DOHH2 (cell line): ENCODE measurements at regions not wholly inside any gene's neighbourhood (a gene's known extent, or its start where the extent isn't known, plus 50 kb on each side); places are given as distances from the start of the nearest gene placed in this dataset.

Experiments used
- CTCF ChIP-seq: fragments of 200-600 bp; sonication (generic); IDR thresholded peaks from one replicate; pipeline ENCODE4 v1.5.1; 2014; ENCODE audit warnings: antibody characterized with exemption, mild to moderate bottlenecking, low read depth, low read length; ENCODE audit not compliant: poor library complexity, severe bottlenecking
- EZH2phosphoT487 ChIP-seq: fragments of 200-600 bp; sonication (generic); IDR thresholded peaks from 2 replicates; pipeline ENCODE4 v1.6.1; 2017; ENCODE audit warnings: borderline replicate concordance, mild to moderate bottlenecking, antibody characterized with exemption, low read length, moderate library complexity, mixed read lengths

DNA sequence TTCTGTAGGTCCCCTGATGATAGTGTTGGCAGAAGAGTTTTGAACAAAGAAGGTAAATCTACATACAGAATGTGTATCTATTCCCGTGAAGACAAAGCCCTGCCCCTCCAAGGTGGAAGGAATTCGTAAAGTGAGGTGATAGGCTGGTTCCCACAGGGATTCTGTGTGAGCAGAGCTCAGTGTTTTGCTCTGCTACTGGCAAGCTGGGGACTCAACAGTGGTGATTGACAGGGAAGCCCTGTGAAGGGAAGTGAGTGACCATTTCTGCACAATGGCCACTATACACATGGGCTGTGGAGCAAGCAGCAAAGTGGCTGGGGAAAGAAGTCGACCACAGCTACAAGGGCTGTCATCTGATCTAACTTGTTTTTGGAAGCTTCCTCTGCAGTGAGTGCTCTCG lies 90.0 kb upstream of the LRRN2 start:
- no peak for TF ChIP-seq CTCF
- TF ChIP-seq EZH2phosphoT487: no peak
